ENCODE measurements at regions not wholly inside any gene's neighbourhood (a gene's known extent, or its start where the extent isn't known, plus 50 kb on each side); places are given as distances from the start of the nearest gene placed in this dataset.
"Not testable (repeated sequence)": the region's sequence is repeated elsewhere in the genome, so short reads cannot be mapped to it uniquely, and the experiment has no call there.

GRCh38 chr2:34822616-34823015 is 1223.5 kb upstream of the FAM98A start:
- no peaks in the 10 kb centered on the region for H3K36me3 Mint-ChIP-seq
- no peak for DNase-seq
- peaks cover 5% of the 10 kb centered on the region for H3K9me3 Mint-ChIP-seq
- POLR2A ChIA-PET = no interaction called here
- ATAC-seq (ENCODE audit: low read depth) = no peak
- H3K4me1 Mint-ChIP-seq = no peaks in the 10 kb centered on the region
- no peak overlapping the region for H3K27ac Mint-ChIP-seq
- no peaks in the 10 kb centered on the region for H3K27me3 Mint-ChIP-seq
- H3K4me3 Mint-ChIP-seq = no peak overlapping the region

DNA sequence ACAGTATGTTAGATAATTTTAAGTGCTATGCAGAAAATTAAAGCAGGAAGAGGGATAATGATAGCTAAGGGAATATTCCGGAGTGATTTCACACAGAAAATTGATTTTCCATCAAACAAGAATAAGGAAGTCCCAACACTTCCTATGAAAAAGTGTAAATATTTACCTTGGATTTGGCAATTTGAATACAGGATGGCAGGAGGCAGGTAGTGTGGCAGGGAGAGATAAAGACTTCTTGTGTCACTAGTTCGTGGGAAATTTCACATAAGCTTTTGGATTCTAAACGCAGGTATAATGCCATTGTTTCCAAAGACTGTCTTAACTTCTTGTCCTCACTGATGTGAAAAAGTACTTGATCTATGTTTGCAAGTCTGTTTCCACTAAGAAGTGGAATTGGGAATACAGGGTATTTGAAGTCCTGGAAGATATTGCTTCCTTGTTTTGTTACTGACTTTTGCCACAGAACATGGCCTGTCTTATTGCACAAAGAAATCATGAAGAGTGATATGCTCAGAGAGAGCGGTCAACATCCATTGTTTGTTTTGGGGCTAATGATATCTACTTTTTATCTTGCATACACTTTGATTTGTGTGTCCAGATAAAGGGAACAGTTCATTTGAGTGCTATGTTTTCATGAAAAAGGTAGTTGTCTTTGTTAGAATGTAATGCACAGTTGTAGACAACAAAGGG is 1216.1 kb upstream of the FAM98A start:
- no peak overlapping the region for H3K4me3 Mint-ChIP-seq
- no peak for ATAC-seq (ENCODE audit: low read depth)

DNA sequence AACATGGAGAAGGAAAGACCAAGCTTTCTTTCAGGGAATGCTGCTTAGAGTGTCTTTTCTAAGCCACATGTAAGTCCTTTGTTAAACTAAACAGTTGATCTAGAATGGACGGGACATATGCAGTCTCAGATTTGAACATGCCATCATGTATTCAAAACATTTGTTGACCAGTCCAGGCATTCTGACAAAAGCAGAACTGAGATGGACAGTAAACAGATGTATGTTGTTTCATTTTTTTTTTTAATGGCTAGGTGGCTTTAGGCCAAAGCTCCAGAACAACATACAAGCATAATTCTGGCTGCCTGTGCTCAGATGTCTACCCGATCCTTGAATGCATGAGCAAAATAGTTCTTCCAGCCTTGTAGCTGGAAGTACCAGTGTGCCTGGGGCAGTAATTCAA is 1211.4 kb upstream of the FAM98A start:
- POLR2A ChIA-PET = no interaction called here
- Mint-ChIP-seq H3K4me3 (no peak overlapping the region), H3K9me3 (no peaks in the 10 kb centered on the region), H3K36me3 (no peaks in the 10 kb centered on the region), H3K4me1 (no peaks in the 10 kb centered on the region), H3K27ac (no peak overlapping the region), H3K27me3 (no peaks in the 10 kb centered on the region)
- ATAC-seq (ENCODE audit: low read depth) (no peak), DNase-seq (no peak)

More for the DNA sequence above, 1216.1 kb upstream of the FAM98A start:
- H3K36me3 Mint-ChIP-seq = no peaks in the 10 kb centered on the region
- no peaks in the 10 kb centered on the region for H3K27me3 Mint-ChIP-seq
- no peaks in the 10 kb centered on the region for H3K4me1 Mint-ChIP-seq
- peaks cover 3% of the 10 kb centered on the region for H3K9me3 Mint-ChIP-seq
- DNase-seq = no peak
- H3K27ac Mint-ChIP-seq = no peak overlapping the region
- POLR2A ChIA-PET = no interaction called here

DNA sequence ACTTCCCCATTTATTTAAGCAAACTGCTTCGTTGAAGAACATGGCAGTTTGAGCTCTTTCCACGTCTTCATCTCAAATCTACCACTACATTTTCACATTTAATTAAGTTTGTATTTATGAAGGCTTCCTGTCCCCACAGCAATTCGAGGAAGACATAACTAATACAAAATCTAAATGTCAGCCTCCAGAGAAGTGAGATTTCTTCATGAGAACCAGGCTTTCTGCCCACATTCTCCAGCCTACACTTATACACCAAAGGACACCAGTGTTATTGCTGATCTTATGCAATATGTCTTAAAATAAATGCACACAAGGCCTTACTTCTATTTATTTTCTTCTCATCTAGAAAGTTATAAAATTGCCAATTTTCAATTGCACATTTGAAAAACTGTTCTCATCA is 1209.3 kb upstream of the FAM98A start:
- Mint-ChIP-seq H3K27me3 (no peaks in the 10 kb centered on the region), H3K9me3 (no peaks in the 10 kb centered on the region), H3K4me3 (no peak overlapping the region), H3K27ac (no peak overlapping the region), H3K36me3 (no peaks in the 10 kb centered on the region), H3K4me1 (no peaks in the 10 kb centered on the region)
- POLR2A ChIA-PET = no interaction called here
- no peak for DNase-seq
- no peak for ATAC-seq (ENCODE audit: low read depth)

- POLR2A ChIA-PET = no interaction called here
- H3K27me3 Mint-ChIP-seq = no peaks in the 10 kb centered on the region
- H3K27ac Mint-ChIP-seq = no peak overlapping the region
- no peaks in the 10 kb centered on the region for H3K4me1 Mint-ChIP-seq
- no peaks in the 10 kb centered on the region for H3K9me3 Mint-ChIP-seq
- H3K4me3 Mint-ChIP-seq = no peak overlapping the region
- DNase-seq (no peak), ATAC-seq (ENCODE audit: low read depth) (no peak)
- no peaks in the 10 kb centered on the region for H3K36me3 Mint-ChIP-seq
Measured at GRCh38 chr2:34806891-34807290, 1207.8 kb upstream of the FAM98A start.

DNA sequence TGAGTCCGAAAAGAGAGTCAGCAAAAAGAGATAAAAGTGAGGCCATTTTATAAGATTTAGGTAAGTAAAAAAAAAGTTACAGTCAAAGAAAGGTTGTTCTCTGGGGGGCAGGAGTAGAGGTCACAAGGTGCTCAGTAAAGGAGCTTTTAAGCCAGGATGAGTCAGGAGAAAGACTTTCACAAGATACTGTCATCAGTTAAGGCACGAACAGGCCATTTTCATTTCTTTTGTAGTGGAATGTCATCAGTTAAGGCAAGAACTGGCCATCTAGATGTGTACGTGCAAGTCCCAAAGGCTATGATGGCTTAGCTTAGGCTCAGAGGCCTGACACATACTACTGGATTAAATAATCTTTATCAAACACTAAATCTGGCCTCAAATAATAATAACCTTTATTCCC is 1207.3 kb upstream of the FAM98A start:
- no peaks in the 10 kb centered on the region for H3K36me3 Mint-ChIP-seq
- POLR2A ChIA-PET = no interaction called here
- H3K9me3 Mint-ChIP-seq = no peaks in the 10 kb centered on the region
- H3K27me3 Mint-ChIP-seq = no peaks in the 10 kb centered on the region
- no peak overlapping the region for H3K27ac Mint-ChIP-seq
- ATAC-seq (ENCODE audit: low read depth) = no peak
- no peaks in the 10 kb centered on the region for H3K4me1 Mint-ChIP-seq
- DNase-seq = no peak
- H3K4me3 Mint-ChIP-seq = no peak overlapping the region

DNA sequence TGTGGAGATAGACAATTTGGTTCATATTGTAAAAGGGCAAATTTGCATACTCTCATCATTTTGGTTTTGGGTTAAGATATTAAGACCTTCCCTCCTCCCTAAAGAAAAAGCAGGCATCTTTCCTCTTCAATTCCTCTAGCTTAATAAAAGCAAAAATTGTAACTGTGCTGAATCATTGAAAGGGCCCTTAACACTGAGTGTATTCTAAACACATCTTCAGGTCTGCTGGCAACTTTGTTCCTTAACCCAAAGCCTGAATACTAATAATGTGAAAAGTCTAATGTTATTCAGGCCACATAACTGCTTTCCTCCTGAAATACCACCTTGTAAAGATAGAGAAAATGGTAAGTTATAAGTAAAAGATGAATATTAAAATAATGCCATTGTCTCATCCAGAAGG is 1200.5 kb upstream of the FAM98A start:
- POLR2A ChIA-PET = no interaction called here
- no peaks in the 10 kb centered on the region for H3K27me3 Mint-ChIP-seq
- no peaks in the 10 kb centered on the region for H3K36me3 Mint-ChIP-seq
- H3K27ac Mint-ChIP-seq = no peak overlapping the region
- no peak overlapping the region for H3K4me3 Mint-ChIP-seq
- H3K4me1 Mint-ChIP-seq = no peaks in the 10 kb centered on the region
- H3K9me3 Mint-ChIP-seq = no peaks in the 10 kb centered on the region
- ATAC-seq (ENCODE audit: low read depth) = no peak
- no peak for DNase-seq

- H3K9me3 Mint-ChIP-seq; H3K4me3 Mint-ChIP-seq; H3K27me3 Mint-ChIP-seq; H3K27ac Mint-ChIP-seq; H3K36me3 Mint-ChIP-seq; H3K4me1 Mint-ChIP-seq; POLR2A ChIA-PET; ATAC-seq (ENCODE audit: low read depth); DNase-seq: not testable (repeated sequence)
Measured at GRCh38 chr2:34795586-34795985, 1196.5 kb upstream of the FAM98A start.

DNA sequence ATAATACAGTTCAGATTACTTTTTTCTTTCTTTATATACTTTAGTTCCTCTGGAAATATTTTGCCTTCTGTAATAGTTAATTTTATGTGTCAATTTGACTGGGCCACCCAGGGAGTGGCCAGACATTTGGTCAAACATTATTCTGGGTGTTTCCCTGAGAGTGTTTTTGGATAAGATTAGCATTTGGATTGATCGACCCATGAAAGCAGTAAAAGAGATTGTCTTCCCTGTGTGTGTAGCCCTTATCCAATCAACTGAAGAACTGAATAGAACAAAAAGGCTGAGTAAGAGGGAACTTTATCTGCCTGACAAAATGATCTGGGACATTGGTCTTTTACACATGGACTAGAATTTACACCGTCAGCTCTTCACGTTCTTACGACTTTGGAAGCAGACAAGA is 1190.1 kb upstream of the FAM98A start:
- Mint-ChIP-seq H3K27me3 (no peaks in the 10 kb centered on the region), H3K27ac (no peak overlapping the region), H3K36me3 (no peaks in the 10 kb centered on the region), H3K4me1 (no peaks in the 10 kb centered on the region), H3K9me3 (peaks cover 1% of the 10 kb centered on the region), H3K4me3 (no peak overlapping the region)
- DNase-seq (no peak), ATAC-seq (ENCODE audit: low read depth) (no peak)
- POLR2A ChIA-PET = no interaction called here

GRCh38 chr2:34787341-34787740 is 1188.2 kb upstream of the FAM98A start:
- H3K4me3 Mint-ChIP-seq = no peak overlapping the region
- no peak overlapping the region for H3K27ac Mint-ChIP-seq
- DNase-seq (no peak), ATAC-seq (ENCODE audit: low read depth) (no peak)
- POLR2A ChIA-PET = no interaction called here
- peaks cover 1% of the 10 kb centered on the region for H3K9me3 Mint-ChIP-seq
- no peaks in the 10 kb centered on the region for H3K36me3 Mint-ChIP-seq
- no peaks in the 10 kb centered on the region for H3K4me1 Mint-ChIP-seq
- no peaks in the 10 kb centered on the region for H3K27me3 Mint-ChIP-seq

- peaks cover 4% of the 10 kb centered on the region for H3K9me3 Mint-ChIP-seq
- H3K27ac Mint-ChIP-seq = no peak overlapping the region
- no peaks in the 10 kb centered on the region for H3K36me3 Mint-ChIP-seq
- no peaks in the 10 kb centered on the region for H3K27me3 Mint-ChIP-seq
- no peaks in the 10 kb centered on the region for H3K4me1 Mint-ChIP-seq
- no peak for ATAC-seq (ENCODE audit: low read depth)
- DNase-seq = no peak
- no peak overlapping the region for H3K4me3 Mint-ChIP-seq
- POLR2A ChIA-PET = no interaction called here
Measured at GRCh38 chr2:34785206-34785785, 1186.2 kb upstream of the FAM98A start.

DNA sequence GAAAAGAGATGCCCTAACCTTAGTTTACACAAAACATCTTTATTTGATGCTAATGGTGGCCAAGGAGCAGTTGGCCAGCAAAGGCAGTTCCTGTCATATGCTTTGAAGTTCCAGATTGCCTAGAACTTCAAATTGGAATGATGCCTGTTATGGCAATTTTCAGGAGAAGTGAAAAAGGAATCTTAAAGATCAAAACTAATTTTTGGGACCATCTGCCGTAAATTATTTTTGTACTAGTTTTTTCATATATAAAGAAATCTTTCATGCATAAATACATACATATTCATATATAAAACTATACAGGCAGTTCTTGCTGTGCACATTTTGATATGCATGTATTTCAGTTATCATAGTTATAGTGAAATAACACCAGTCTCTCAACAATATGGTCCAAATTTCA is 1185.6 kb upstream of the FAM98A start:
- Mint-ChIP-seq H3K27me3 (no peaks in the 10 kb centered on the region), H3K9me3 (peaks cover 4% of the 10 kb centered on the region), H3K36me3 (no peaks in the 10 kb centered on the region)

DNA sequence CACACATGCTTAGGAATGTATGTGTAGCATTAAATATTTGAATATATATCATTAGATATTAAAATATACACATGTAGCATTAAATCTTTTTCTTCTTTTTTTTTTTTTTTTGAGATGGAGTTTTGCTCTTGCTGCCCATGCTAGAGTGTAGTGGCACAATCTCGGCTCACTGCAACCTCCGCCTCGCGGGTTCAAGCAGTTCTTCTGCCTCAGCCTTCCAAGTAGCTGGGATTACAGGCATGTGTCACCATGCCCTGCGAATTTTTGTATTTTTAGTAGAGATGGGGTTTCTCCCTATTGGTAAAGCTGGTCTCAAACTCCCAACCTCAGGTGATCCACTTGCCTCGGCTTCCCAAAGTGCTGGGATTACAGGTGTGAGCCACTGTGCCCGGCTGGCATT is 1151.6 kb upstream of the FAM98A start:
- H3K9me3 Mint-ChIP-seq; ATAC-seq (ENCODE audit: low read depth); DNase-seq; H3K36me3 Mint-ChIP-seq; H3K27me3 Mint-ChIP-seq; H3K27ac Mint-ChIP-seq; H3K4me1 Mint-ChIP-seq; H3K4me3 Mint-ChIP-seq; POLR2A ChIA-PET: not testable (repeated sequence)

More for the DNA sequence above, 1185.6 kb upstream of the FAM98A start:
- Mint-ChIP-seq H3K4me1 (no peaks in the 10 kb centered on the region), H3K27ac (no peak overlapping the region), H3K4me3 (no peak overlapping the region)
- DNase-seq (no peak), ATAC-seq (ENCODE audit: low read depth) (no peak)
- POLR2A ChIA-PET = no interaction called here

- H3K27ac Mint-ChIP-seq = no peak overlapping the region
- no peak overlapping the region for H3K4me3 Mint-ChIP-seq
- no peak for DNase-seq
- H3K36me3 Mint-ChIP-seq = no peaks in the 10 kb centered on the region
- H3K9me3 Mint-ChIP-seq = peaks cover 3% of the 10 kb centered on the region
- H3K4me1 Mint-ChIP-seq = no peaks in the 10 kb centered on the region
- no peak for ATAC-seq (ENCODE audit: low read depth)
- POLR2A ChIA-PET = no interaction called here
- no peaks in the 10 kb centered on the region for H3K27me3 Mint-ChIP-seq
Measured at GRCh38 chr2:34747643-34748042, 1148.5 kb upstream of the FAM98A start.

GRCh38 chr2:34738691-34739090 is 1139.6 kb upstream of the FAM98A start:
- DNase-seq (no peak), ATAC-seq (ENCODE audit: low read depth) (no peak)
- H3K9me3 Mint-ChIP-seq = peaks cover 4% of the 10 kb centered on the region
- H3K27ac Mint-ChIP-seq = no peak overlapping the region
- H3K27me3 Mint-ChIP-seq = no peaks in the 10 kb centered on the region
- H3K4me3 Mint-ChIP-seq = no peak overlapping the region
- no peaks in the 10 kb centered on the region for H3K36me3 Mint-ChIP-seq
- POLR2A ChIA-PET = no interaction called here
- no peaks in the 10 kb centered on the region for H3K4me1 Mint-ChIP-seq

Measured in activated naive CD8-positive, alpha-beta T cell treated with anti-CD3 and anti-CD28 coated beads, Interleukin-2, amount 10 ng/mL, durations not matched to agents 7 days and 5 days (primary cell).